Stimulated activated CD8-positive, alpha-beta memory T cell treated with anti-CD3 and anti-CD28 coated beads, Interleukin-4, amount 100 ng/mL, for 24 hours (primary cell): ENCODE measurements at regions not wholly inside any gene's neighbourhood (a gene's known extent, or its start where the extent isn't known, plus 50 kb on each side); places are given as distances from the start of the nearest gene placed in this dataset.

Experiments
- DNase-seq: peaks from one replicate; pipeline ENCODE4 v3.0.0-alpha.2; 2020; ENCODE audit warnings: low read depth

- DNase-seq = no peak
Observed at GRCh38 chr2:38450509-38450908, 73.4 kb upstream of the ATL2 start.

- no peak for DNase-seq
Observed at GRCh38 chr2:38448692-38449410, 71.8 kb upstream of the ATL2 start.

GRCh38 chr2:38446906-38447561, 70.0 kb upstream of the ATL2 start:
- DNase-seq = no peak

GRCh38 chr2:38446418-38446817, 69.3 kb upstream of the ATL2 start:
- DNase-seq = no peak

GRCh38 chr2:38444247-38444646, 67.2 kb upstream of the ATL2 start:
- DNase-seq = no peak

- DNase-seq = no peak
Observed at GRCh38 chr2:38442643-38443541, 65.8 kb upstream of the ATL2 start.

- DNase-seq = no peak
Observed at GRCh38 chr2:38441346-38441745, 64.3 kb upstream of the ATL2 start.

GRCh38 chr2:38440655-38441054, 63.6 kb upstream of the ATL2 start:
- no peak for DNase-seq

GRCh38 chr2:38439863-38440262, 62.8 kb upstream of the ATL2 start:
- DNase-seq = no peak

- DNase-seq = no peak
Observed at GRCh38 chr2:38438883-38439612, 62.0 kb upstream of the ATL2 start.

- no peak for DNase-seq
Observed at GRCh38 chr2:38438133-38438882, 61.2 kb upstream of the ATL2 start.

GRCh38 chr2:38436227-38436664, 59.2 kb upstream of the ATL2 start:
- DNase-seq = no peak

GRCh38 chr2:38435775-38436174, 58.7 kb upstream of the ATL2 start:
- DNase-seq = no peak

GRCh38 chr2:38434595-38434994, 57.5 kb upstream of the ATL2 start:
- DNase-seq = no peak

GRCh38 chr2:38433607-38433975, 56.5 kb upstream of the ATL2 start:
- no peak for DNase-seq

- no peak for DNase-seq
Observed at GRCh38 chr2:38432820-38433606, 55.9 kb upstream of the ATL2 start.

- no peak for DNase-seq
Observed at GRCh38 chr2:38430597-38431207, 53.6 kb upstream of the ATL2 start.

- DNase-seq = no peak
Observed at GRCh38 chr2:38430196-38430595, 53.1 kb upstream of the ATL2 start.

GRCh38 chr2:38427936-38428335, 50.9 kb upstream of the ATL2 start:
- no peak for DNase-seq

GRCh38 chr2:38427054-38427453, 50.0 kb upstream of the ATL2 start:
- DNase-seq = no peak
